GM21381 (cell line): ENCODE measurements at regions not wholly inside any gene's neighbourhood (a gene's known extent, or its start where the extent isn't known, plus 50 kb on each side); places are given as distances from the start of the nearest gene placed in this dataset.
"Not testable (repeated sequence)": the region's sequence is repeated elsewhere in the genome, so short reads cannot be mapped to it uniquely, and the experiment has no call there.

Source experiments
- ATAC-seq: cut with Tn5 transposase; IDR thresholded peaks from one replicate; pipeline ENCODE4 v1.9.1; 2021; ENCODE audit warnings: mild to moderate bottlenecking, moderate library complexity; ENCODE audit not compliant: unreplicated experiment

- ATAC-seq, result no peak
These were observed 1986.1 kb downstream of the ARAP2 start for GRCh38 chr4:34258176-34258575.

- no peak for ATAC-seq
These were observed 1982.5 kb downstream of the ARAP2 start for GRCh38 chr4:34261799-34262314.

- ATAC-seq, result no peak
These were observed 1974.7 kb downstream of the ARAP2 start for GRCh38 chr4:34269613-34270012.

- no peak for ATAC-seq
These were observed 1972.6 kb downstream of the ARAP2 start for GRCh38 chr4:34271479-34272355.

- no peak for ATAC-seq
These were observed 1965.3 kb downstream of the ARAP2 start for GRCh38 chr4:34279011-34279410.

- ATAC-seq, result no peak
These were observed 1964.2 kb downstream of the ARAP2 start for GRCh38 chr4:34280131-34280530.

- no peak for ATAC-seq
These were observed 1962.5 kb downstream of the ARAP2 start for GRCh38 chr4:34281826-34282225.

- no peak for ATAC-seq
These were observed 1954.8 kb downstream of the ARAP2 start for GRCh38 chr4:34289489-34289888.

GRCh38 chr4:34289962-34290361 is 1954.4 kb downstream of the ARAP2 start:
- ATAC-seq, result no peak

GRCh38 chr4:34293459-34293858 is 1950.9 kb downstream of the ARAP2 start:
- no peak for ATAC-seq

GRCh38 chr4:34309383-34309906 is 1934.9 kb downstream of the ARAP2 start:
- no peak for ATAC-seq

- no peak for ATAC-seq
These were observed 1925.5 kb downstream of the ARAP2 start for GRCh38 chr4:34318773-34319172.

- no peak for ATAC-seq
These were observed 1920.6 kb downstream of the ARAP2 start for GRCh38 chr4:34323549-34324320.

GRCh38 chr4:34328939-34329338 is 1915.4 kb downstream of the ARAP2 start:
- ATAC-seq, result no peak

- ATAC-seq, result not testable (repeated sequence)
These were observed 1909.2 kb downstream of the ARAP2 start for GRCh38 chr4:34335156-34335555.

GRCh38 chr4:34335556-34335955 is 1908.8 kb downstream of the ARAP2 start:
- not testable (repeated sequence) for ATAC-seq

- ATAC-seq, result no peak
These were observed 1881.7 kb downstream of the ARAP2 start for GRCh38 chr4:34362654-34363053.

- ATAC-seq, result no peak
These were observed 1880.5 kb downstream of the ARAP2 start for GRCh38 chr4:34363842-34364241.

GRCh38 chr4:34365946-34366345 is 1878.4 kb downstream of the ARAP2 start:
- ATAC-seq, result no peak

GRCh38 chr4:34371676-34372075 is 1872.6 kb downstream of the ARAP2 start:
- no peak for ATAC-seq

- ATAC-seq, result no peak
These were observed 1871.5 kb downstream of the ARAP2 start for GRCh38 chr4:34372815-34373214.

GRCh38 chr4:34373456-34373855 is 1870.9 kb downstream of the ARAP2 start:
- no peak for ATAC-seq
